Activated naive CD4-positive, alpha-beta T cell treated with anti-CD3 and anti-CD28 coated beads for 36 hours (primary cell): ENCODE measurements at regions not wholly inside any gene's neighbourhood (a gene's known extent, or its start where the extent isn't known, plus 50 kb on each side); places are given as distances from the start of the nearest gene placed in this dataset.

Source experiments
- CTCF ChIA-PET: fragments of 350-600 bp; sonication (Branson Sonifier 250); formaldehyde crosslinking; loops from one replicate; lab custom pipeline; 2021; ENCODE audit warnings: antibody characterized with exemption; lab: Charles Lee
- DNase-seq: peaks from one replicate; pipeline ENCODE4 v3.0.0-alpha.2; 2020
- H3K27ac Mint-ChIP-seq: one replicate; pipeline ENCODE4 v1.8.0; 2021; ENCODE audit warnings: mild to moderate bottlenecking, mixed read lengths
- H3K27me3 Mint-ChIP-seq: one replicate; pipeline ENCODE4 v1.8.0; 2021; ENCODE audit warnings: low read depth, mixed read lengths
- H3K36me3 Mint-ChIP-seq: one replicate; pipeline ENCODE4 v1.8.0; 2021; ENCODE audit warnings: low read depth, mixed read lengths
- H3K4me1 Mint-ChIP-seq: one replicate; pipeline ENCODE4 v1.8.0; 2021; ENCODE audit warnings: low read depth, mixed read lengths
- H3K4me3 Mint-ChIP-seq: one replicate; pipeline ENCODE4 v1.8.0; 2021; ENCODE audit warnings: mild to moderate bottlenecking, moderate library complexity, mixed read lengths
- H3K9me3 Mint-ChIP-seq: one replicate; pipeline ENCODE4 v1.8.0; 2021; ENCODE audit warnings: mixed read lengths
- intact Hi-C: fragments of 100-400 bp; cut with micrococcal nuclease; formaldehyde crosslinking; loops from one replicate; pipeline ENCODE4 v1.15.1; 2023

GRCh38 chr5:124866355-124867136 is 120.1 kb upstream of the ZNF608 start:
- H3K4me3 Mint-ChIP-seq, result no peak overlapping the region
- no peaks in the 10 kb centered on the region for H3K36me3 Mint-ChIP-seq
- peaks cover 3% of the 10 kb centered on the region for H3K27me3 Mint-ChIP-seq
- H3K27ac Mint-ChIP-seq, result no peak overlapping the region
- no peak for DNase-seq
- intact Hi-C loops, result no loop called here
- peaks cover 8% of the 10 kb centered on the region for H3K9me3 Mint-ChIP-seq
- CTCF ChIA-PET, result no interaction called here
- peaks cover 2% of the 10 kb centered on the region for H3K4me1 Mint-ChIP-seq

- DNase-seq, result no peak
- peaks cover 2% of the 10 kb centered on the region for H3K4me1 Mint-ChIP-seq
Measured at GRCh38 chr5:124867137-124867704, 120.8 kb upstream of the ZNF608 start.

GRCh38 chr5:124868676-124869075 is 122.2 kb upstream of the ZNF608 start:
- DNase-seq, result no peak
- peaks cover 2% of the 10 kb centered on the region for H3K4me1 Mint-ChIP-seq
- peaks cover 8% of the 10 kb centered on the region for H3K9me3 Mint-ChIP-seq
- CTCF ChIA-PET, result no interaction called here
- no peaks in the 10 kb centered on the region for H3K36me3 Mint-ChIP-seq
- intact Hi-C loops, result no loop called here
- no peak overlapping the region for H3K27ac Mint-ChIP-seq
- no peak overlapping the region for H3K4me3 Mint-ChIP-seq
- H3K27me3 Mint-ChIP-seq, result peaks cover 3% of the 10 kb centered on the region

More at GRCh38 chr5:124867137-124867704, 120.8 kb upstream of the ZNF608 start:
- H3K36me3 Mint-ChIP-seq, result no peaks in the 10 kb centered on the region
- no peak overlapping the region for H3K4me3 Mint-ChIP-seq
- no peak overlapping the region for H3K27ac Mint-ChIP-seq
- peaks cover 3% of the 10 kb centered on the region for H3K27me3 Mint-ChIP-seq
- peaks cover 8% of the 10 kb centered on the region for H3K9me3 Mint-ChIP-seq
- intact Hi-C loops, result no loop called here
- CTCF ChIA-PET, result no interaction called here

GRCh38 chr5:124869426-124870033 is 123.1 kb upstream of the ZNF608 start:
- intact Hi-C loops, result no loop called here
- H3K27ac Mint-ChIP-seq, result no peak overlapping the region
- peaks cover 2% of the 10 kb centered on the region for H3K4me1 Mint-ChIP-seq
- peaks cover 8% of the 10 kb centered on the region for H3K9me3 Mint-ChIP-seq
- DNase-seq, result no peak
- H3K36me3 Mint-ChIP-seq, result no peaks in the 10 kb centered on the region
- H3K4me3 Mint-ChIP-seq, result no peak overlapping the region
- CTCF ChIA-PET, result no interaction called here
- H3K27me3 Mint-ChIP-seq, result peaks cover 3% of the 10 kb centered on the region

GRCh38 chr5:124870070-124870469 is 123.6 kb upstream of the ZNF608 start:
- H3K36me3 Mint-ChIP-seq, result no peaks in the 10 kb centered on the region
- peaks cover 2% of the 10 kb centered on the region for H3K4me1 Mint-ChIP-seq
- CTCF ChIA-PET, result no interaction called here
- DNase-seq, result no peak
- H3K27me3 Mint-ChIP-seq, result peaks cover 3% of the 10 kb centered on the region
- peaks cover 8% of the 10 kb centered on the region for H3K9me3 Mint-ChIP-seq
- no peak overlapping the region for H3K4me3 Mint-ChIP-seq
- H3K27ac Mint-ChIP-seq, result no peak overlapping the region
- intact Hi-C loops, result no loop called here

- H3K4me3 Mint-ChIP-seq, result no peak overlapping the region
- H3K4me1 Mint-ChIP-seq, result peaks cover 2% of the 10 kb centered on the region
- intact Hi-C loops, result no loop called here
- no peaks in the 10 kb centered on the region for H3K36me3 Mint-ChIP-seq
- DNase-seq, result no peak
- peaks cover 3% of the 10 kb centered on the region for H3K9me3 Mint-ChIP-seq
- peaks cover 3% of the 10 kb centered on the region for H3K27me3 Mint-ChIP-seq
- CTCF ChIA-PET, result no interaction called here
- no peak overlapping the region for H3K27ac Mint-ChIP-seq
Measured at GRCh38 chr5:124871303-124871702, 124.9 kb upstream of the ZNF608 start.

GRCh38 chr5:124872086-124872485 is 125.6 kb upstream of the ZNF608 start:
- Mint-ChIP-seq H3K4me1 (no peaks in the 10 kb centered on the region), H3K4me3 (no peak overlapping the region), H3K27ac (no peak overlapping the region), H3K36me3 (no peaks in the 10 kb centered on the region), H3K9me3 (no peaks in the 10 kb centered on the region), H3K27me3 (peaks cover 3% of the 10 kb centered on the region)
- CTCF ChIA-PET, result no interaction called here
- intact Hi-C loops, result no loop called here
- no peak for DNase-seq

GRCh38 chr5:124872615-124873014 is 126.2 kb upstream of the ZNF608 start:
- peaks cover 3% of the 10 kb centered on the region for H3K27me3 Mint-ChIP-seq
- CTCF ChIA-PET, result no interaction called here
- no peak overlapping the region for H3K27ac Mint-ChIP-seq
- H3K4me3 Mint-ChIP-seq, result no peak overlapping the region
- no peaks in the 10 kb centered on the region for H3K36me3 Mint-ChIP-seq
- intact Hi-C loops, result no loop called here
- no peaks in the 10 kb centered on the region for H3K9me3 Mint-ChIP-seq
- no peak for DNase-seq
- no peaks in the 10 kb centered on the region for H3K4me1 Mint-ChIP-seq

GRCh38 chr5:124873188-124873587 is 126.7 kb upstream of the ZNF608 start:
- no peak overlapping the region for H3K27ac Mint-ChIP-seq
- intact Hi-C loops, result no loop called here
- DNase-seq, result no peak

GRCh38 chr5:124873713-124874112 is 127.3 kb upstream of the ZNF608 start:
- no peaks in the 10 kb centered on the region for H3K9me3 Mint-ChIP-seq
- CTCF ChIA-PET, result no interaction called here
- no peak overlapping the region for H3K4me3 Mint-ChIP-seq
- H3K4me1 Mint-ChIP-seq, result no peaks in the 10 kb centered on the region
- no peaks in the 10 kb centered on the region for H3K36me3 Mint-ChIP-seq
- no peak for DNase-seq
- intact Hi-C loops, result no loop called here
- H3K27me3 Mint-ChIP-seq, result peaks cover 3% of the 10 kb centered on the region
- no peak overlapping the region for H3K27ac Mint-ChIP-seq

More at GRCh38 chr5:124873188-124873587, 126.7 kb upstream of the ZNF608 start:
- Mint-ChIP-seq H3K27me3 (peaks cover 3% of the 10 kb centered on the region), H3K4me3 (no peak overlapping the region), H3K9me3 (no peaks in the 10 kb centered on the region), H3K4me1 (no peaks in the 10 kb centered on the region), H3K36me3 (no peaks in the 10 kb centered on the region)
- CTCF ChIA-PET, result no interaction called here

- Mint-ChIP-seq H3K4me1 (no peaks in the 10 kb centered on the region), H3K4me3 (no peak overlapping the region), H3K27me3 (no peaks in the 10 kb centered on the region), H3K9me3 (no peaks in the 10 kb centered on the region), H3K27ac (no peak overlapping the region), H3K36me3 (no peaks in the 10 kb centered on the region)
- CTCF ChIA-PET, result no interaction called here
- DNase-seq, result no peak
- intact Hi-C loops, result no loop called here
Measured at GRCh38 chr5:124876566-124876965, 130.1 kb upstream of the ZNF608 start.

- intact Hi-C loops, result no loop called here
- no peaks in the 10 kb centered on the region for H3K36me3 Mint-ChIP-seq
Measured at GRCh38 chr5:124876983-124877382, 130.5 kb upstream of the ZNF608 start.

More at GRCh38 chr5:124876983-124877382, 130.5 kb upstream of the ZNF608 start:
- no peaks in the 10 kb centered on the region for H3K27me3 Mint-ChIP-seq
- no peak overlapping the region for H3K4me3 Mint-ChIP-seq
- H3K4me1 Mint-ChIP-seq, result no peaks in the 10 kb centered on the region
- H3K9me3 Mint-ChIP-seq, result no peaks in the 10 kb centered on the region
- no peak overlapping the region for H3K27ac Mint-ChIP-seq
- CTCF ChIA-PET, result no interaction called here
- no peak for DNase-seq
